ENCODE measurements at regions not wholly inside any gene's neighbourhood (a gene's known extent, or its start where the extent isn't known, plus 50 kb on each side); places are given as distances from the start of the nearest gene placed in this dataset.
"Not testable (repeated sequence)": the region's sequence is repeated elsewhere in the genome, so short reads cannot be mapped to it uniquely, and the experiment has no call there.

- no peak overlapping the region for H3K27ac ChIP-seq
- no peak overlapping the region for H3K4me3 ChIP-seq
These were observed 586.1 kb downstream of the DNAH5 start for GRCh38 chr5:13358342-13358741.

GRCh38 chr5:13357929-13358328 lies 586.6 kb downstream of the DNAH5 start:
- Histone ChIP-seq H3K4me3 (no peak overlapping the region), H3K27ac (no peak overlapping the region)

GRCh38 chr5:13356226-13356625 lies 588.3 kb downstream of the DNAH5 start:
- H3K4me3 ChIP-seq: no peak overlapping the region
- no peak overlapping the region for H3K27ac ChIP-seq

GRCh38 chr5:13354611-13355010 lies 589.9 kb downstream of the DNAH5 start:
- no peak overlapping the region for H3K27ac ChIP-seq
- no peak overlapping the region for H3K4me3 ChIP-seq

- H3K4me3 ChIP-seq: no peak overlapping the region
- no peak overlapping the region for H3K27ac ChIP-seq
These were observed 593.7 kb downstream of the DNAH5 start for GRCh38 chr5:13350767-13351166.

GRCh38 chr5:13348568-13348967 lies 595.9 kb downstream of the DNAH5 start:
- no peak overlapping the region for H3K27ac ChIP-seq
- H3K4me3 ChIP-seq: no peak overlapping the region

GRCh38 chr5:13346401-13346800 lies 598.1 kb downstream of the DNAH5 start:
- H3K4me3 ChIP-seq: no peak overlapping the region

GRCh38 chr5:13339093-13339492 lies 605.4 kb downstream of the DNAH5 start:
- Histone ChIP-seq H3K4me3 (no peak overlapping the region), H3K27ac (no peak overlapping the region)

More at GRCh38 chr5:13346401-13346800, 598.1 kb downstream of the DNAH5 start:
- no peak overlapping the region for H3K27ac ChIP-seq

- H3K27ac ChIP-seq, H3K4me3 ChIP-seq: not testable (repeated sequence)
These were observed 609.5 kb downstream of the DNAH5 start for GRCh38 chr5:13335026-13335425.

- Histone ChIP-seq H3K27ac (no peak overlapping the region), H3K4me3 (no peak overlapping the region)
These were observed 612.9 kb downstream of the DNAH5 start for GRCh38 chr5:13331585-13331984.

GRCh38 chr5:13328316-13328715 lies 616.2 kb downstream of the DNAH5 start:
- Histone ChIP-seq H3K4me3 (no peak overlapping the region), H3K27ac (no peak overlapping the region)

GRCh38 chr5:13325765-13326164 lies 618.7 kb downstream of the DNAH5 start:
- H3K4me3 ChIP-seq: no peak overlapping the region
- H3K27ac ChIP-seq: no peak overlapping the region

GRCh38 chr5:13322769-13323168 lies 621.7 kb downstream of the DNAH5 start:
- Histone ChIP-seq H3K27ac (no peak overlapping the region), H3K4me3 (no peak overlapping the region)

GRCh38 chr5:13317654-13318053 lies 626.8 kb downstream of the DNAH5 start:
- H3K4me3 ChIP-seq: no peak overlapping the region

GRCh38 chr5:13316176-13316575 lies 628.3 kb downstream of the DNAH5 start:
- no peak overlapping the region for H3K27ac ChIP-seq
- no peak overlapping the region for H3K4me3 ChIP-seq

More at GRCh38 chr5:13317654-13318053, 626.8 kb downstream of the DNAH5 start:
- H3K27ac ChIP-seq: no peak overlapping the region

- no peak overlapping the region for H3K27ac ChIP-seq
- no peak overlapping the region for H3K4me3 ChIP-seq
These were observed 637.0 kb downstream of the DNAH5 start for GRCh38 chr5:13307480-13307879.

GRCh38 chr5:13303445-13303844 lies 641.0 kb downstream of the DNAH5 start:
- no peak overlapping the region for H3K4me3 ChIP-seq
- H3K27ac ChIP-seq: no peak overlapping the region

GRCh38 chr5:13278811-13279210 lies 665.7 kb downstream of the DNAH5 start:
- Histone ChIP-seq H3K4me3 (no peak overlapping the region), H3K27ac (no peak overlapping the region)

GRCh38 chr5:13278148-13278547 lies 666.3 kb downstream of the DNAH5 start:
- Histone ChIP-seq H3K4me3 (no peak overlapping the region), H3K27ac (no peak overlapping the region)

GRCh38 chr5:13276156-13276555 lies 668.3 kb downstream of the DNAH5 start:
- Histone ChIP-seq H3K27ac (no peak overlapping the region), H3K4me3 (no peak overlapping the region)

GRCh38 chr5:13263701-13264100 lies 680.8 kb downstream of the DNAH5 start:
- H3K4me3 ChIP-seq: no peak overlapping the region
- no peak overlapping the region for H3K27ac ChIP-seq

- Histone ChIP-seq H3K4me3 (no peak overlapping the region), H3K27ac (no peak overlapping the region)
These were observed 691.4 kb downstream of the DNAH5 start for GRCh38 chr5:13253111-13253510.

- H3K27ac ChIP-seq: no peak overlapping the region
- H3K4me3 ChIP-seq: no peak overlapping the region
These were observed 691.8 kb downstream of the DNAH5 start for GRCh38 chr5:13252699-13253098.
